ENCODE measurements at regions not wholly inside any gene's neighbourhood (a gene's known extent, or its start where the extent isn't known, plus 50 kb on each side); places are given as distances from the start of the nearest gene placed in this dataset.
"Not testable (repeated sequence)": the region's sequence is repeated elsewhere in the genome, so short reads cannot be mapped to it uniquely, and the experiment has no call there.

- FAIRE-seq (no peak), DNase-seq (ENCODE audit: insufficient read length, low spot score) (no peak)
Observed at GRCh38 chr1:47593013-47593568, 155.2 kb downstream of the FOXD2 start.

- no peak for DNase-seq (ENCODE audit: insufficient read length, low spot score)
- FAIRE-seq, result no peak
Observed at GRCh38 chr1:47593598-47594285, 155.9 kb downstream of the FOXD2 start.

- FAIRE-seq, result no peak
- no peak for DNase-seq (ENCODE audit: insufficient read length, low spot score)
Observed at GRCh38 chr1:47594627-47595026, 156.8 kb downstream of the FOXD2 start.

- FAIRE-seq (no peak), DNase-seq (ENCODE audit: insufficient read length, low spot score) (no peak)
Observed at GRCh38 chr1:47596328-47596727, 158.5 kb downstream of the FOXD2 start.

GRCh38 chr1:47598357-47598756 is 160.5 kb downstream of the FOXD2 start:
- FAIRE-seq, result no peak

GRCh38 chr1:47599777-47600176 is 161.9 kb downstream of the FOXD2 start:
- no peak for FAIRE-seq
- no peak for DNase-seq (ENCODE audit: insufficient read length, low spot score)

More at GRCh38 chr1:47598357-47598756, 160.5 kb downstream of the FOXD2 start:
- no peak for DNase-seq (ENCODE audit: insufficient read length, low spot score)

GRCh38 chr1:47602491-47602890 is 164.6 kb downstream of the FOXD2 start:
- not testable (repeated sequence) for DNase-seq (ENCODE audit: insufficient read length, low spot score); FAIRE-seq

GRCh38 chr1:47604869-47605268 is 167.0 kb downstream of the FOXD2 start:
- not testable (repeated sequence) for FAIRE-seq

GRCh38 chr1:47608296-47608875 is 170.5 kb downstream of the FOXD2 start:
- no peak for DNase-seq (ENCODE audit: insufficient read length, low spot score)
- FAIRE-seq, result no peak

More at GRCh38 chr1:47604869-47605268, 167.0 kb downstream of the FOXD2 start:
- DNase-seq (ENCODE audit: insufficient read length, low spot score), result not testable (repeated sequence)

- FAIRE-seq (no peak), DNase-seq (ENCODE audit: insufficient read length, low spot score) (no peak)
Observed at GRCh38 chr1:47611992-47612391, 174.1 kb downstream of the FOXD2 start.

- FAIRE-seq, result no peak
- DNase-seq (ENCODE audit: insufficient read length, low spot score), result no peak
Observed at GRCh38 chr1:47612819-47613218, 175.0 kb downstream of the FOXD2 start.

GRCh38 chr1:47616036-47616435 is 178.2 kb downstream of the FOXD2 start:
- no peak for DNase-seq (ENCODE audit: insufficient read length, low spot score)
- FAIRE-seq, result no peak

- DNase-seq (ENCODE audit: insufficient read length, low spot score), result no peak
- no peak for FAIRE-seq
Observed at GRCh38 chr1:47616906-47617305, 179.1 kb downstream of the FOXD2 start.

- DNase-seq (ENCODE audit: insufficient read length, low spot score), result no peak
- no peak for FAIRE-seq
Observed at GRCh38 chr1:47617381-47618221, 179.8 kb downstream of the FOXD2 start.

- FAIRE-seq, result no peak
- DNase-seq (ENCODE audit: insufficient read length, low spot score), result no peak
Observed at GRCh38 chr1:47618222-47618720, 180.4 kb downstream of the FOXD2 start.

- FAIRE-seq, result no peak
- DNase-seq (ENCODE audit: insufficient read length, low spot score), result no peak
Observed at GRCh38 chr1:47618830-47619229, 181.0 kb downstream of the FOXD2 start.

GRCh38 chr1:47621483-47621882 is 183.6 kb downstream of the FOXD2 start:
- FAIRE-seq, result no peak
- no peak for DNase-seq (ENCODE audit: insufficient read length, low spot score)

GRCh38 chr1:47621977-47622376 is 184.1 kb downstream of the FOXD2 start:
- DNase-seq (ENCODE audit: insufficient read length, low spot score), result no peak
- FAIRE-seq, result no peak

GRCh38 chr1:47622776-47623556 is 185.1 kb downstream of the FOXD2 start:
- FAIRE-seq (no peak), DNase-seq (ENCODE audit: insufficient read length, low spot score) (no peak)

GRCh38 chr1:47623557-47623940 is 185.7 kb downstream of the FOXD2 start:
- no peak for FAIRE-seq
- DNase-seq (ENCODE audit: insufficient read length, low spot score), result no peak

All from GM19239 (cell line).